Inflammatory macrophage treated with lipopolysaccharide for 1 hour (primary cell): ENCODE measurements at regions not wholly inside any gene's neighbourhood (a gene's known extent, or its start where the extent isn't known, plus 50 kb on each side); places are given as distances from the start of the nearest gene placed in this dataset.
"Not testable (repeated sequence)": the region's sequence is repeated elsewhere in the genome, so short reads cannot be mapped to it uniquely, and the experiment has no call there.

Source experiments
- DNase-seq, 2 donors: peaks; one replicate each; pipeline ENCODE4 v3.0.0-alpha.2; 2020 to 2022

DNA sequence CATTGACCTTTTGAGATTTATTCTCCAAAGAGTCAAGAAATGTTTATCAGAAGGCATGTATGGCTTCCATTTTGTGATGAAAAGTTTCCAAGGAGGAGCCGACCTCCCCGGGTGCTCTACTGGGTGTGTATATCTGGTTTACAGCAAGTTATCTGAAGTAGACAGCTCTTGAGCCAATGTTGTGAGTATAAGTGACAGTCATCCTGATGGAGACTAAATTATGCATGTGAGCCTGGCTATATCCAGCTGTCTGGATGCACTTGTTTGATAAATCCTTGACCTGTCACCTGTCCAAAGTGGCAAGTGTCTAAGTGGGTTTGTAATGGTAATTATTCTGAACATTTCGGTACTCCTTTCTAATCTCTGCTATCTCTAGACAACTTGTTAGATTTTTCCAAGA is 142.2 kb downstream of the NR2F2 start:
- no peak for DNase-seq

DNA sequence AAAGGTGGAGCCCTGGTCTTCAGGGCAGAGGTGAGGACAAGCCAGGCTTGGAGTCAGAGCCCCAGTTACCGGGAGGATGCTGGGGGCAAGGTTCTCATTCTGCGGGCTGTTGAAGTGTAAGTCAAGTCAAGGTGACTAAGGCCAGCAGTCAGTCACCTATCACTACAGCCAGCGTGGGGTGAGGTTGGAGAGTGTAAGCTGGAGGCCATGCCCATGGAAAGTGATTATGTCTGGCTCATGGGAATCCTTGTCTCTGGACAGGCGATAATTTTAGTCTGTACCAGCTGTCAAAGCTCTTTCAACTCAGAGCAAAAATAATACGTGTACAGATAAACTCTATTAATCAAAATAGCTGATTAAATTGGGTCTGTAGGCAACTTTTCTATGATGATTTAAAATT is 143.1 kb downstream of the NR2F2 start:
- no peak for DNase-seq

DNA sequence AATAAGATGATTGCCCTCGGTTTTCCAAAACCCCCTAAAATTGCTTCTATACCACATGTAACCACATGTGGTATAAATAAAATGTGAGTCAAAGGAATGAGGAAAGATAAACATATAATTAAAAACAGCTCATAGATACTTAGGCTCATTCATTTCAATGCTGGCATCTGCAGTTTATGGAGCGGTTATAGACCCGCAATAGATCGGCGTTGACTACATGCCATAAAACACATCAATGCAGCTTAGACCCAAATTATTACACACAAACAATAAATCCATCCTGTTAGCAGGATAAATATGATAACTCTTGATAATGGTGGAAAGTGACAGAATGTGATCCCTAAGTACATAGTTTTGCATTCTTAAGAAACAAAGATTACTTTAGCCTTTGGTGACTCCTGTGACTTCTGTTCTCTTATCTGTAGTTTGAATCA is 143.7 kb downstream of the NR2F2 start:
- no peak for DNase-seq

DNA sequence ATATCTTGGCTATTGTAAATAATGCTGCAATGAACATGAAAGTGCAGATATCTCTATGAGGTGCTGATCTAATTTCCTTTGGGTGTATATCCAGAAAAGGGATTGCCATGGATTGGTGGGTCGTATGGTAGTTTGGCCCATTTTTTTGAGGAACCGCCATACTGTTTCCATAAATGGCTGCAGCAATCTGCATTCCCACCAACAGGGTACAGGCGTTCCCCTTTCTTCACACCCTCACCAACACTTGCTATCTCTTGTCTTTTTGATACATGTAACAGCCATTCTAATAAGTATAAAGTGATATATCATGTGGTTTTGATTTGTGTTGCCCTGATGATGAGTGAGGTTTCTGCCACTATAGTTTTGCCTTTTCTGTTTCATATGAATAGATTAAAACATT is 146.7 kb downstream of the NR2F2 start:
- DNase-seq, result no peak

DNA sequence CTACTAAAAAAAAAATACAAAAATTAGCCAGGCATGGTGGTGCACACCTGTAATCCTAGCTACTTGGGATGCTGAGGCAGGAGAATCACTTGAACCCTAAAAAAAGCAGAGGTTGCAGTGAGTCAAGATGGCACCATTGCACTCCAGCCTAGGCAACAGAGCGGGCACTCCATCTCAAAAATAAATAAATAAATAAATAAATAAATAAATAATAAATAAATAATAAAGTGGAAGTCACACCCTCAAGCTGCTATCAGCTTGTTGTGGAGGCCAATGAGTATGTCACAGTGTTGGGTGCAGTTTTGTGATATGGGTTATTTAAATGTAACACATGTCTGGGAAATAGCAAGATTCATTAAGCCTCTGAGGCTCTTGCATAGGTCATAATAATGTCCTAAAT is 153.9 kb downstream of the NR2F2 start:
- not testable (repeated sequence) for DNase-seq

DNA sequence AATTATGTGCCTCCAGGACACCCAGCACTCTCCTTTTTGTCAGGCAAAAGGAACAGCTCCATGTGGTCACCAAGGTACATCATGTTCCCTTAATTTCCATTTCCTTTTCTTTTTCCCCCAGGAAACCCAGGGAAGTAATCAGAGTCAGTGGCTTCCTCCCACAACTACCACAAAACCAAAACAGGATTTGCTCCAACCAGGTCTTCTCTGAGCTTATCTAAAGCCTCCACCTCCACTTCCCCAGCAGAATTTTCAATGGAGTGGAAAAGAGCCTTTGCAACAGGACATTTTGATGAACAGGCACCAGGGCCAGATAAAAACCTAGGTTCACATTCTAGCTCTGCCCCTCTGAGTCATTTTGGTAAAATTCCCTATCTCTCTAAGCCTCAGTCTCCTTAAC is 154.3 kb downstream of the NR2F2 start:
- DNase-seq, result no peak

DNA sequence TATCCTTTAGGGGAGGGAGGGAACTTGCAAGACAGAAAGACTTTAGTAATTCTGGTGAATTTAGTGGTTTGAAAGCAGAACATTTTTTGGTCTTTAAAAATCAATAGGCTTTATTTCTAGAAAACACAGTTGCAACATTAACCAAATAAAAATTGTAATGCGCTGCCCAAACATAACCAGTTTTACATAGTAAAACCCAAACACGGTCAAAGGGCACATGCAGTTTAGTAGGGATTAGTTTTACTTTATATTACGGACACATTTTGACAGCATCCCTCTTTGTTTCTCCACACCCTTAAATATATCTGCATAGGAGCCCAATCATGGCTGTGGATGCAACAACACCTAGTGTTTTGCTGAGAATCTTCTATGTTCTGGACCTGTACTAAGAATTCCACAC is 156.7 kb downstream of the NR2F2 start:
- DNase-seq, result no peak

DNA sequence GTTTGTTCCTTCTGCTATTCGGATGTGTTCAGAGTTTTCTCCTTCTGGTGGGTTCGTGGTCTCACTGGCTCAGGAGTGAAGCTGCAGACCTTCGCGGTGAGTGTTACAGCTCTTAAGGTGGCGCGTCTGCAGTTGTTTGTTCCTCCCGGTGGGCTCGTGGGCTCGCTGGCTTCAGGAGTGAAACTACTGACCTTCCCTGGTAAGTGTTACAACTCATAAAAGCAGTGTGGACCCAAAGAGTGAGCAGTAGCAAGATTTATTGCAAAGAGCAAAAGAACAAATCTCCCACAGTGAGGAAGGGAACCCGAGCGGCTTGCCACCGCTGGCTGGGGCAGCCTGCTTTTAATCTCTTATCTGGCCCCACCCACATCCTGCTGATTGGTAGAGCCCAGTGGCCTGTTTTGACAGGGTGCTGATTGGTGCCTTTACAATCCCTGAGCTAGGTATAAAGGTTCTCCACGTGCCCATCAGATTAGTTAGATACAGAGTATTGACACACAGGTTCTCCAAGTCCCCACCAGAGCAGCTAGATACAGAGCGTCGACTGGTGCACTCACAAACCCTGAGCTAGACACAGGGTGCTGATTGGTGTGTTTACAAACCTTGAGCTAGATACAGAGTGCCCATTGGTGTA is 160.7 kb downstream of the NR2F2 start:
- DNase-seq, result not testable (repeated sequence)

DNA sequence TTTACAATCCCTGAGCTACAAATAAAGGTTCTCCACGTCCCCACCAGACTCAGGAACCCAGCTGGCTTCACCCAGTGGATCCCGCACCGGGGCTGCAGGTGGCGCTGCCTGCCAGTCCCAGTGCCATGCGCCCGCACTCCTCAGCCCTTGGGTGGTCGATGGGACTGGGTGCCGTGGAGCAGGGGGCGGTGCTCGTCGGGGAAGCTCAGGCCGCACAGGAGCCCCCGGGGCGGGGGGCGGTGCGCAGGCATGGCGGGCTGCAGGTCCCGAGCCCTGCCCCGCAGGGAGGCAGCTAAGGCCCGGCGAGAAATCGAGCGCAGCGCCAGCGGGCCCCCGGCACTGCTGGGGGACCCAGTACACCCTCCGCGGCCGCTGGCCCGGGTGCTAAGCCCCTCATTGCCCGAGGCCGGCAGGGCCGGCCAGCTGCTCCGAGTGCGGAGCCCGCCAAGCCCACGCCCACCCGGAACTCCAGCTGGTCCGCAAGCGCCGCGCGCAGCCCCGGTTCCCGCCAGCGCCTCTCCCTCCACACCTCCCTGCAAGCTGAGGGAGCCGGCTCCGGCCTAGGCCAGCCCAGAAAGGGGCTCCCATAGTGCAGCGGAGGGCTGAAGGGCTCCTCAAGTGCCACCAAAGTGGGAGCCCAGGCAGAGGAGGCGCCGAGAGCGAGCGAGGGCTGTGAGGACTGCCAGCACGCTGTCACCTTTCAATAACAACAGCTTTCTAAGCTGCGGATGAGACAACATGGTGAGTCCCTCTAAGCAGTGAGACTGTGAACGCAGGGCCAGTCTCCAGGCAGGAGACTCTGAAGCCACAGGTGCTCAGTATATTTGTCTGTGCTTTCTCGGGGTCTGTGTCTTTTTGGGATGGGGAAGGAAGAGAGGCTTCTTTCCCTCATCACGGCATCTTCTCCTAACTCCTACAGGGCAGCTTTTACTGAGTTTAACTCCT is 161.5 kb downstream of the NR2F2 start:
- not testable (repeated sequence) for DNase-seq

DNA sequence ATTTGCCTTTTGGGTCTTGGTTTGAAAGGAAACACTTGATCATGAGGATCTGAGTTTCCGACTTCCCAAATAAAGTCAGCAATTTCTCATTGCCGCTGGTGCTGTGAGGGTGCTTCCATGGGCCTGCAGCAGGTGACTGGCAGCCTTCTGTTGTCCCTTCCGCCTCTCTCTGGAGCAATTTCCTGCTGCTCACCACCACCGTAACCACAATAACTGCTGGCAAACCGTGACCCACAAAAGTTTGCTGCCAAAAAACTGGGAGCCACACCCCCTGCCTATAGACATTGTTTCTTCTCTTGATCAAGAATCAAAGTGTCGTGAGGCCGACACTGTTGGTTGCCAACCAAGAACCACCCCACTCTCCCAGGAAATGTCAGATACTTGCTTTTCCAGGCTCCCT is 164.0 kb downstream of the NR2F2 start:
- peak in 1 of 2 donors; percentile 6 for DNase-seq

DNA sequence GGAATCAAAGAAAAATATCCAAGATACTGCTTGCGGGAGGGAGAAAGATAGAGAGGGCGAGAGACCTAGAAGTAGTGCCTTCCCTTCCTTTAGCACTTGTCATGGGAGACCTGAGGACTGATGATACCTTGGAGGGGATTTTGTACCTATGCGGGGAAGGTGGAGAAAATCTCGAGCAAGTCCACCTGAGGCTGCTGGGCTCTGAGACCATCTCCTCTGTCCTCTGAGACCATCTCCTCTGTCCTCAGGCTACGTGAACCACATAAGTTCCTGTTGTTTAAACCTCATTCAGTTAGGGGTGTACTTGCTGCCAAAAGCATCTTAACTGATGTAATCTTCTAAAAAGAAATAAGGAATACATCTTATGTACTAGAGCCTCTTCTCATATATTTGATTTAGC is 164.9 kb downstream of the NR2F2 start:
- no peak for DNase-seq

DNA sequence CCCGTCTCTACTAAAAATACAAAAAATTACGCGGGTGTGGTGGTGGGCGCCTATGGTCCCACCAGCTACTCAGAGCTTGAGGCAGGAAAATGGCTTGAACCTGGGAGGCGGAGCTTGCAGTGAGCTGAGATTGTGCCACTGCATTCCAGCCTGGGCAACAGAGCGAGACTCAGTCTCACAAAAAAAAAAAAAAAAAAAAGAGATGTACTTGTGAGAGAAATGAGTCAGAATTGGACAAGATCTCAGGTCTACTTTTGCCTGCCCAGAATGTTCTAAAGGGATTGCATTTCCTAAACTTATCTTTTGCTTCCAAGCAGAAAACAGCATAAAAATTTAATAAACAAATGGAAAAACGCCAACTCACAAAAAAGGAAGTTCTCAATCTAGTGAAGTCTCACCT is 167.5 kb downstream of the NR2F2 start:
- no peak for DNase-seq

DNA sequence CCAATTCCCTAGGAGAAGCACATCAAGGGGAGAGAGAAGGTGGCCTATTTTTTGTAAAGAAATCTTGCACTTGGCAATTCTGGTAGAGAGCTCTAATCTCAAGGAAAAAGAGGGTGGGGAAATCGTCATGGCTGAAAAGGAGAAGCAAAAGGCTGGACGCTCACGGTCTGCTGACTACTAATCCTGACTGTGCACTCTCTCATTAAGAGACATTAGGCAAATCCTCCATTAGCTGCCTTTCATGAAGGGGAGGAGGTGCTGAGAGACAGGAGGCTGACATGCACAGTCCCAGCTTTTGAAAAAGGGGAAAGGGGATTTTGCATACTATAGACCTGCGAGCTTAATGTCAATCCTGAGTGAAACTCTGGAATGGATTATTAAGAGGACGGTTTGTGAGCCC is 170.0 kb downstream of the NR2F2 start:
- peak; percentile 6 to 8 for DNase-seq

DNA sequence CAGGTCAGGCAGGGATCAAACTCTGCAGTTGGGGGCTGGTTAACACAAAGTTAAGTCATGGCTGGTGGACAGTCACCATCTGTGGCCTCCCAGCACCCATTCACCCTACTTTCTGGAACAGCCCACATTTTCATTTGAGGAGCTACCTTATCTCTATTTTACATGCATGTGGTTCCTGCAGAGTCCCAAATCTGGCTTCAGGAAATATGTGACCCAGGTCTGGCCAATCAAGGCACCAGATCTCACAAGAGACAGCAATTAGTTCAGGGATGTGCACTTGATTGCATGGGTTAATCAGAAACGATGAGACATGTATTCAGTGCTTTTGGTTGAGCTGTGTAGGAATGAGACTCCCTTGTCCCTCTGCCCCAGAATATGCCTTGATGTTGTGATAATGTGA is 170.9 kb downstream of the NR2F2 start:
- no peak for DNase-seq

DNA sequence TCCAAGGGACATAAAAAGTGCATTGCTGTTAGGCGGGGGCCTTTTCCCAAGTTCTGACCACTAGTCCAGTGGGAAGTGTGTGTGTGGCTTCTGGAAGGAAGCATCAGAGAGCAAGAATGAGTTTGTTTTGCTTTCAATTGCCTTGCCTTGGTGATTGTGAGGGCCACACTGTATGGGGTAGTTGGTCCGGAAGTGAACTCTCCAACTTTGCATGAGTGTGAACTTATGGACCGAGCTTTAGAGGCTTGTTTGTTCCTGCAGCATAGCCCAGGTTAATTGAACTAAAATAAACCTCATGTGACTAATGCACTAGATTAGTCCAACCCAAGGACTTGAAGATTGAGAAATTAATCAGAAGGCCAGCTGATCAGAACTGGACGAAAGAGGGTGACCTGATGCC is 171.7 kb downstream of the NR2F2 start:
- DNase-seq, result no peak

DNA sequence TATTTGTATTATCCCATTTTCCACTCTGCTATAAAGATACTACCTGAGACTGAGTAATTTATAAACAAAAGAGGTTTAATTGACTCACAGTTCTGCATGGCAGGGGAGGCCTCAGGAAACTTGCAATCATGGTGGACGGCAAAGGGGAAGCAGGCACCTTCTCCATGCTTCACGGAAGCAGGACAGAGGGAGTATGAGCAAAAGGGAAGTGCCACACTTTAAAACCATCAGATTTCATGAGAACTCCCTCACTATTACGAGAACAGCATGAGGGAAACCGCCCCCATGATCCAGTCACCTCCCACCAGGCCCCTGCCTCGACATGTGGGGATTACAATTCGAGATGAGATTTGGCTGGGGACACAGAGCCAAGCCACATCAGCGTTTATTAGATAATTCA is 172.8 kb downstream of the NR2F2 start:
- DNase-seq, result no peak

DNA sequence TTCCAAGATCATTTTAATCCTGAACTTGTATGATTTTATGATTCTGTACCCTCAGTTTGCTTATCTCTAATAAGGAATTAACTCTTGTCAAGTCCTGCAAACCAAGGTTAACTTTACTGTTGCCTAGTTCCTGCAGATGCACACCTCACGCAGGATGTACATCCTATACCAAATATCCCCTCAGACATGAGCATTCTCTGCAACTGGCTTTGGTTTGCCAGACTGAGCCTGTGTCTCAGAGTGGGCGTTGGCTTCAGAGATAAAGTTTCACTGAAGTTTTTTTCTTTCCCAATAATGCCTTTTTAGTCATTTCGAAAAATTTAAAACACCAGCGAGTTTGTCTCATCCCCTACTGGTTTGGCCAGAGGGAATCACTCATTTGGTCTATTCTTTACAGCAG is 173.9 kb downstream of the NR2F2 start:
- no peak for DNase-seq

DNA sequence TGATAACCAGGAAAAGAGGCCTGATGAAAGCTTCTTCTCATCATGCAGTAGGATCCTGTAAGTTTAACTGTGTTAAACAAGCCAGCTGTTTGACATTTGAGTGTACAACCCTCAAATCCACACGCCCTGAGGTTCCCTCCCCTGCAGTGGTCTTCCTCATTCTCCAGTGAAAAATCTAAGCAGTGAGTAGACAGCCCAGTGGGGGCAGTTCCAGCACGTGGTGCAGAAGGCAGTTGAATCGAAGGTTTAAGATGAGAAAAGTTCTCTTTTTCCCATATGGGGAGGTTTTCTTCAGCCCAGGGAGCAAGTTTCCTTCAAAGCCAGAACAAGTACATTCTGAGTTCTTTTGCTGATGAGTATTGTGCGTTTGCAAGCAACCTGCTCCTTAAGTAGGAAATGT is 174.5 kb downstream of the NR2F2 start:
- DNase-seq, result no peak

DNA sequence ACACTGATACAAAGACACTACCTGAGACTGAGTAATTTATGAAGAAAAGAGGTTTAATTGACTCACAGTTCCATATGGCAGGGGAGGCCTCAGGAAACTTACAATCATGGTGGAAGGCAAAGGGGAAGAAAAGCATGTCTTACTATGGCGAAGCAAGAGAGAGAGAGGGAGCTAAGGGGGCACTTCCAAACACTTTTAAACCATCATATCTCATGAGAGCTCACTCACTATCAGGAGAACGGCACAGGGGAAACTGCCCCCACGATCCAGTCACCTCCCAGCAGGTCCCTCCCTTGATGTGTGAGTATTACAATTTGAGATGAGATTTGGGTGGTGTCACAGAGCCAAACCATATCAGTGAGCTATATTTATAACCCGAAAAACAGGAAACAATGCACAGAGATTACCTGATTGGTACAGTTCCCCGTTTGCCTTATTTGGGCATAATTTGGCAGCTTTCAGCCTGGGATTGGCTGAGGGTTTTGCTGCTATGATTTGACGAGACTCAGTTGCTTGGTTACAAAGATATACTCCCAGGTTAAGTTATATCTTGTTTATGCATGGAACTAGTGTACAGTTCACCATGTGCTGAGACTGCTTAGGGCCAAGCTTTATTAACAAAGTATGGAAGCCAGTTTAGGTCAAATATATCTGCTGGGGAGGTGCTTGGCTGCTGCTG is 184.2 kb downstream of the NR2F2 start:
- DNase-seq, result no peak

DNA sequence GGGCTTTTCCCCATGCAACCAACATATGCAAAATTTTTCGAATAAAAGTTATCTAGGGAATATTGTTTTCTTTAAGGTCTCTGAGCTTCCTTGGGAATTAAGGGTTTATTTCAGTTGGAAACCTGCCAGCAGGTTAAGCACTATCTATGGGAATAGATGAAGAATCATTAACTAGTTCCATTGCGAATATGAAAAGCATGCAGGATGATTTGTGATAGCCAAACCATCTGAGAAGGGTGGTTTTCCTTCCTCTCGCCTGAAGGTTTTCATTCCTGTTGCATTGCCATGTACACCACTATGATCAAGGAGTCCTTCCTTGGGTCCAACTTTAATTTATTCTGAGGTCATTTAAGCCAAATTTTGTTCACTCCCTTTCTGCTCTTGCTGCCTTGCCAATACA is 184.9 kb downstream of the NR2F2 start:
- no peak for DNase-seq

DNA sequence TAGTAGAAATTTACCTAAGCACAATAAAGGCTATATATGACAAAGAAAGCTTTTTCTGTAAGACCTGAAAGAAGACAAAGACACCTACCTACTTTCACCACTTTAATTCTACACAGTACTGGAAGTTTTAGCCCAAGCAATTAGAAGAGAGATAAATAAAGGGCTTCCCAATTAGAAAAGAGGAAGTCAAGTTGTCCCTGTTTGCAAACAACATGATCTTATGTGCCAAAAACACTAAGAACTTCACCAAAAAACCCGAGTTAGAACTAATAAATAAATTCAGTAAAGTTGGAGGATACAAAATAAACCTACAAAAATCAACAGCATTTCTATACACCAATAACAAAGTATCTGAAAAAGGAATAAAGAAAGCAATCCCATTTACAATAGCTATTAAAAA is 190.9 kb downstream of the NR2F2 start:
- no peak for DNase-seq

DNA sequence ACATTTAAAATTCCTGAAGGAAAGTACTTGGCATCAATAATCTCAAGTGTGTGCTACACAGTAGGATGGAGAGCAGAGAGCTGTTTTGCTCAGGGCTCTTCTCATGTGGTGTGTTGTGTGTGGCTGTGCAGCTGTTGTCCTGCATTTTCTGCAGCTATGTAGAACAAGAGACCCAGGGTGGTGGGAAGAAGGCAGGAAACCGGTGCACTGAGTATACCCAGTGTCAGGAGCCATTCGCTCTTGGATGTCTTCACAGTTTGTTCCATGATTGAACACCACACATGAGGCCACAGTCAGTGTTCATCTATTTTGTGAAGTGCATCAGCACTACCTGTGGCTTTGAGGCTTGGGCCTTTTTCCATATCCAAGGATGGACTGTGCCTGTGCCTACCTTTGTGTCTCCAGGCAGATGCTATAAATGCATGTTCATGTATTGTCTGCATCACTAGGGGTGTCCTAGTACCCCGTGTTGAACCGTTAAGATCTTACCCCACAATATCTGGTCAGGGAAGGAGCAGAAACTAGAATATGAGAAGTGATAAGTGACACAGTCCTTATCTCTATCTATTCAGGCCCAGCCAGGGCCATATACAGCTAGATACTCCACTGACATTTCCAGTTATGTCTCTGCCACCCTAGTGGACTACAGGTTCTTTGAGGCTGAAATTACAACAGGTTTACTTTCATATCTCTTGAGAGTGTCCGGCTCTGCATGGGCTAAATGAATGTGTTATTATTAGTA is 194.3 kb downstream of the NR2F2 start:
- no peak for DNase-seq

DNA sequence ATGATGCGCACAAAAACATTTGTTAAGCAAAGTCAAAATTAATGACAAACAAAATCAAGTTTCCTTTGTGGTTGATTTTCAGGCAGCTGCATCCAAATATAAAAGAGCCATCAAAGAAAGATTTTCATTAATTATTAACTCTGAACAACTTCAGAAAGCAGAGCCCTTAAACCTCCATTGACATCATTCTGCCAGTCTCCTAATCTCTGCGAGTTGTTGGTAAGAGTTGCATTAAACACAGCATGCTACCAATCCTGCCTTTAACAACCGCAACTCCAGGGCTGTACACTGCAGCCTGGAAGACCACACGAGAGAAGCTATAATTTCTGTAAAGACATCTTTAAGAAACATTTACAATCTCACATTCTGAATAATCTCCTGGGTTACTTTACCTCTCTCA is 204.6 kb downstream of the NR2F2 start:
- no peak for DNase-seq
